H1 (cell line): ENCODE measurements at regions not wholly inside any gene's neighbourhood (a gene's known extent, or its start where the extent isn't known, plus 50 kb on each side); places are given as distances from the start of the nearest gene placed in this dataset.

ENCODE experiments used
- CTCF ChIA-PET: fragments of 300-600 bp; sonication (Branson Sonifier 250); formaldehyde crosslinking; loops from one replicate; lab custom pipeline; 2021; ENCODE audit not compliant: partially characterized antibody; lab: Charles Lee
- POLR2A ChIA-PET: fragments of 300-600 bp; sonication (Branson Sonifier 250); formaldehyde crosslinking; loops from one replicate; lab custom pipeline; 2021; ENCODE audit warnings: inconsistent platforms; ENCODE audit not compliant: partially characterized antibody; lab: Charles Lee
- DNase-seq, 2 experiments: peaks; one replicate each; pipeline versions ENCODE4 v3.0.0 to v3.0.0-alpha.2; 2010 to 2022; ENCODE audit warnings: low spot score in 2 of 2, low read depth in 1 of 2, mixed read lengths in 1 of 2
- FAIRE-seq: peaks from 2 replicates; lab custom pipeline; 2011; peaks lifted over from hg19 to GRCh38; lab: Jason Lieb, UNC
- H2AFZ ChIP-seq: 2 replicates; pipeline ENCODE4 v1.8.1; 2012; ENCODE audit warnings: low read length, inconsistent platforms
- H2AK5ac ChIP-seq: 2 replicates; pipeline ENCODE4 v1.6.1; 2013; ENCODE audit warnings: low read depth, low read length
- H2BK120ac ChIP-seq: replicated peaks from 2 replicates; pipeline ENCODE3; 2013; ENCODE audit warnings: low read depth, low read length, inconsistent platforms
- H2BK12ac ChIP-seq: 2 replicates; pipeline ENCODE4 v1.6.1; 2013; ENCODE audit warnings: low read depth, low read length
- H2BK15ac ChIP-seq: 2 replicates; pipeline ENCODE4 v1.6.1; 2013; ENCODE audit warnings: low read length
- H2BK20ac ChIP-seq: 2 replicates; pipeline ENCODE4 v1.6.1; 2013; ENCODE audit warnings: low read length
- H2BK5ac ChIP-seq: 2 replicates; pipeline ENCODE4 v1.6.1; 2013; ENCODE audit warnings: low read depth, low read length
- H3K14ac ChIP-seq: 2 replicates; pipeline ENCODE4 v1.6.1; 2013; ENCODE audit warnings: inconsistent platforms; ENCODE audit not compliant: insufficient read length
- H3K18ac ChIP-seq: 2 replicates; pipeline ENCODE4 v1.6.1; 2013; ENCODE audit warnings: low read length; ENCODE audit errors: extremely low read depth
- H3K23ac ChIP-seq: 2 replicates; pipeline ENCODE4 v1.6.1; 2013; ENCODE audit warnings: inconsistent platforms; ENCODE audit not compliant: insufficient read length
- H3K23me2 ChIP-seq: 2 replicates; pipeline ENCODE4 v1.6.1; 2013; ENCODE audit warnings: low read depth, low read length
- H3K27ac ChIP-seq: 2 replicates; pipeline ENCODE4 v1.6.1; 2011; ENCODE audit warnings: low read depth, low read length, inconsistent platforms
- H3K27me3 ChIP-seq, 4 experiments: replicated peaks in 1 of 4; 1 replicate in 1 of 4; 2 replicates in 3 of 4; pipeline versions ENCODE4 v1.6.1 to v1.8.1; 2011 to 2013; ENCODE audit warnings: low read length in 3 of 4, mild to moderate bottlenecking in 3 of 4, inconsistent platforms in 2 of 4, mixed read lengths in 2 of 4, moderate library complexity in 1 of 4; ENCODE audit not compliant: control insufficient read depth in 3 of 4, insufficient read depth in 3 of 4; ENCODE audit errors: extremely low read depth in 1 of 4
- H3K36me3 ChIP-seq, 4 experiments: 2 replicates each; pipeline versions ENCODE4 v1.6.1 to v1.8.1; 2011 to 2013; ENCODE audit warnings: mild to moderate bottlenecking in 4 of 4, low read length in 3 of 4, moderate library complexity in 2 of 4, control low read depth in 1 of 4, inconsistent platforms in 1 of 4; ENCODE audit not compliant: insufficient read depth in 4 of 4, control insufficient read depth in 2 of 4
- H3K4ac ChIP-seq: replicated peaks from 2 replicates; pipeline ENCODE3; 2013; ENCODE audit warnings: low read length, low read depth, mixed read lengths, inconsistent platforms; ENCODE audit not compliant: insufficient read length
- H3K4me1 ChIP-seq, 4 experiments: replicated peaks in 1 of 4; 1 replicate in 1 of 4; 2 replicates in 3 of 4; pipeline versions ENCODE4 v1.6.1 to v1.8.1; 2011 to 2013; ENCODE audit warnings: low read length in 3 of 4, inconsistent platforms in 2 of 4, mixed read lengths in 1 of 4; ENCODE audit not compliant: insufficient read depth in 4 of 4, control insufficient read depth in 3 of 4
- H3K4me2 ChIP-seq, 2 experiments: 2 replicates each; pipeline versions ENCODE4 v1.6.1 to v1.8.1; 2011 to 2013; ENCODE audit warnings: low read depth in 2 of 2, low read length in 2 of 2, control low read depth in 1 of 2, inconsistent platforms in 1 of 2, mild to moderate bottlenecking in 1 of 2; ENCODE audit not compliant: insufficient read depth in 1 of 2
- H3K4me3 ChIP-seq, 4 experiments: fragments of 200-600, 300-600 bp in 1 of 4; sonication (generic), shearing (Covaris generic), sonication (Bioruptor Twin) in 1 of 4; 2 replicates each; pipeline versions ENCODE4 v1.5.1 to v1.8.1; 2011 to 2016; ENCODE audit warnings: low read length in 4 of 4, low read depth in 3 of 4, control low read depth in 2 of 4, inconsistent platforms in 2 of 4, mild to moderate bottlenecking in 2 of 4, mixed read lengths in 1 of 4, moderate library complexity in 1 of 4; ENCODE audit not compliant: insufficient read depth in 2 of 4; ENCODE audit errors: extremely low read depth in 1 of 4
- H3K56ac ChIP-seq: replicated peaks from 2 replicates; pipeline ENCODE3; 2013; ENCODE audit warnings: low read depth, mild to moderate bottlenecking, mixed read lengths, low read length, inconsistent platforms; ENCODE audit not compliant: insufficient read length
- H3K79me1 ChIP-seq: 2 replicates; pipeline ENCODE4 v1.6.1; 2013; ENCODE audit warnings: low read depth, low read length, control low read depth
- H3K79me2 ChIP-seq, 2 experiments: 2 replicates each; pipeline versions ENCODE4 v1.6.1 to v1.8.1; 2012 to 2013; ENCODE audit warnings: low read length in 2 of 2, mild to moderate bottlenecking in 2 of 2, inconsistent platforms in 1 of 2; ENCODE audit not compliant: insufficient read depth in 2 of 2, control insufficient read depth in 1 of 2
- H3K9ac ChIP-seq, 4 experiments: replicated peaks in 1 of 4; 1 replicate in 1 of 4; 2 replicates in 3 of 4; pipeline versions ENCODE4 v1.6.1 to v1.8.1; 2011 to 2013; ENCODE audit warnings: low read depth in 3 of 4, low read length in 3 of 4, control low read depth in 2 of 4, mild to moderate bottlenecking in 2 of 4, moderate library complexity in 2 of 4, inconsistent platforms in 1 of 4; ENCODE audit errors: extremely low read depth in 1 of 4
- H3K9me3 ChIP-seq, 2 experiments: 2 replicates each; pipeline versions ENCODE4 v1.6.1 to v1.8.1; 2012 to 2013; ENCODE audit warnings: mild to moderate bottlenecking in 2 of 2, moderate library complexity in 2 of 2, control low read depth in 1 of 2, inconsistent platforms in 1 of 2, low read depth in 1 of 2, low read length in 1 of 2, mixed read lengths in 1 of 2; ENCODE audit not compliant: insufficient read depth in 2 of 2
- H4K20me1 ChIP-seq, 2 experiments: replicated peaks in 1 of 2; 2 replicates each; pipeline versions ENCODE3 to v1.8.1; 2011 to 2013; ENCODE audit warnings: inconsistent platforms in 2 of 2, low read length in 2 of 2, mild to moderate bottlenecking in 1 of 2; ENCODE audit not compliant: insufficient read depth in 2 of 2, control insufficient read depth in 1 of 2
- H4K5ac ChIP-seq: 2 replicates; pipeline ENCODE4 v1.6.1; 2013; ENCODE audit warnings: low read length, low read depth, mixed read lengths, inconsistent platforms; ENCODE audit not compliant: insufficient read length
- H4K8ac ChIP-seq: 2 replicates; pipeline ENCODE4 v1.8.0; 2013; ENCODE audit warnings: mild to moderate bottlenecking, moderate library complexity, low read length, inconsistent platforms; ENCODE audit not compliant: insufficient read depth; ENCODE audit errors: extremely low read depth
- H4K91ac ChIP-seq: replicated peaks from 2 replicates; pipeline ENCODE3; 2013; ENCODE audit warnings: low read length, mixed read lengths, inconsistent platforms; ENCODE audit not compliant: insufficient read length
- CHD7 ChIP-seq: fragments of 300-600 bp; sonication (generic); IDR thresholded peaks from 2 replicates; pipeline ENCODE4 v1.7.1; 2012; ENCODE audit warnings: low read length, moderate library complexity, mild to moderate bottlenecking, inconsistent platforms; ENCODE audit not compliant: insufficient replicate concordance
- EZH2 ChIP-seq: fragments of 200-600 bp; sonication (generic); IDR thresholded peaks from 2 replicates; pipeline ENCODE4 v1.7.1; 2012; ENCODE audit warnings: low read depth, mild to moderate bottlenecking, moderate library complexity, low read length, inconsistent platforms; ENCODE audit not compliant: severe bottlenecking

DNA sequence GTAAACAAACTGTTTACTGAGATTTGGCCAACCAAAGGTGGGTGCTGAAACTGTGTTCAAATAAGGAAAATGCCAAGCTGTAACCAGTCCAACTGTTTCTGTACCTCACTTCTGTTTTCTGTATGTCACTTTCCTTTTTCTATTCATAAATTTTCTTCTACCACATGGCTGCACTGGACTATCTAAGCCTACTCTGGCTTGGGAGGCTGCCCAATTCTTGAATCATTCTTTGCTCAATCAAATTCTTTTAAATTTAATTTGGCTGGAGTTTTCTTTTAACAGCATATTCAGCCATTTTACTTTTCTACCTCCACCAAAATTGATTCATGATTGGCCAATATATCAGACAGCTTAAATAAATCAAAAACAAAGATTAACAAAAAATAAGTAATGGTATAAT is 1575.5 kb upstream of the SPRY2 start:
- CTCF ChIA-PET = no interaction called here
- TF ChIP-seq CHD7 (no peak), EZH2 (no peak)

More for the DNA sequence above, 1575.5 kb upstream of the SPRY2 start:
- no peak overlapping the region for H2BK15ac ChIP-seq
- H3K18ac ChIP-seq = no peak overlapping the region
- no peak overlapping the region for H4K8ac ChIP-seq
- H3K79me2 ChIP-seq = no peaks in the 10 kb centered on the region
- FAIRE-seq (no peak), DNase-seq (no peak)
- no peaks in the 10 kb centered on the region for H3K4me1 ChIP-seq
- no peak overlapping the region for H3K27ac ChIP-seq
- POLR2A ChIA-PET = no interaction called here
- no peak overlapping the region for H3K9ac ChIP-seq
- no peaks in the 10 kb centered on the region for H3K27me3 ChIP-seq
- H2BK120ac ChIP-seq = no peak overlapping the region
- H3K23me2 ChIP-seq = no peaks in the 10 kb centered on the region
- no peak overlapping the region for H4K91ac ChIP-seq
- no peak overlapping the region for H3K14ac ChIP-seq
- no peak overlapping the region for H3K4ac ChIP-seq
- H3K4me2 ChIP-seq = no peak overlapping the region
- no peaks in the 10 kb centered on the region for H4K20me1 ChIP-seq
- no peak overlapping the region for H3K56ac ChIP-seq
- no peak overlapping the region for H2AFZ ChIP-seq
- no peak overlapping the region for H2BK5ac ChIP-seq
- no peak overlapping the region for H2BK12ac ChIP-seq
- no peaks in the 10 kb centered on the region for H3K79me1 ChIP-seq
- H4K5ac ChIP-seq = no peak overlapping the region
- no peak overlapping the region for H3K23ac ChIP-seq
- H3K36me3 ChIP-seq = no peaks in the 10 kb centered on the region; a peak in 1 of 8 replicates
- H3K9me3 ChIP-seq = no peaks in the 10 kb centered on the region
- H3K4me3 ChIP-seq = no peak overlapping the region
- no peak overlapping the region for H2BK20ac ChIP-seq
- H2AK5ac ChIP-seq = no peak overlapping the region
